Fibroblast of lung (primary cell): ENCODE measurements at regions not wholly inside any gene's neighbourhood (a gene's known extent, or its start where the extent isn't known, plus 50 kb on each side); places are given as distances from the start of the nearest gene placed in this dataset.

Experiments
- DNase-seq, 2 donors: peaks; one replicate each; pipeline versions ENCODE4 v3.0.0 to v3.0.0-alpha.2; 2010; ENCODE audit warnings: low read depth in 2 of 2
- H2AFZ ChIP-seq: 2 replicates; pipeline ENCODE4 v1.5.1; 2012; ENCODE audit warnings: low read length, control low read depth, inconsistent platforms
- H3K27ac ChIP-seq: 2 replicates; pipeline ENCODE4 v1.5.1; 2011; ENCODE audit warnings: low read length, control low read depth; ENCODE audit not compliant: insufficient read depth
- H3K27me3 ChIP-seq: 2 replicates; pipeline ENCODE4 v1.5.1; 2011; ENCODE audit warnings: mild to moderate bottlenecking, low read length; ENCODE audit not compliant: control insufficient read depth, insufficient read depth
- H3K36me3 ChIP-seq: 2 replicates; pipeline ENCODE4 v1.5.1; 2011; ENCODE audit warnings: low read length; ENCODE audit not compliant: control insufficient read depth, insufficient read depth
- H3K4me1 ChIP-seq: 2 replicates; pipeline ENCODE4 v1.5.1; 2011; ENCODE audit warnings: low read length; ENCODE audit not compliant: control insufficient read depth, insufficient read depth; ENCODE audit errors: extremely low read depth
- H3K4me2 ChIP-seq: 2 replicates; pipeline ENCODE4 v1.5.1; 2011; ENCODE audit warnings: low read length, control low read depth; ENCODE audit not compliant: insufficient read depth; ENCODE audit errors: extremely low read depth
- H3K4me3 ChIP-seq, 4 experiments: fragments of 200-600 bp in 1 of 4; sonication (generic) in 1 of 4; replicated peaks in 1 of 4; 2 replicates each; pipeline ENCODE4 v1.5.1; 2011 to 2016; ENCODE audit warnings: low read length in 4 of 4, low read depth in 3 of 4, mild to moderate bottlenecking in 3 of 4, control low read depth in 2 of 4, inconsistent platforms in 1 of 4, mixed read lengths in 1 of 4; ENCODE audit not compliant: insufficient read depth in 1 of 4; ENCODE audit errors: control extremely low read depth in 1 of 4
- H3K79me2 ChIP-seq: 2 replicates; pipeline ENCODE4 v1.5.1; 2012; ENCODE audit warnings: mild to moderate bottlenecking, low read length, inconsistent platforms; ENCODE audit not compliant: control insufficient read depth, insufficient read depth
- H3K9ac ChIP-seq: 2 replicates; pipeline ENCODE4 v1.5.1; 2011; ENCODE audit warnings: mild to moderate bottlenecking, low read length, control low read depth; ENCODE audit not compliant: insufficient read depth
- H3K9me3 ChIP-seq: 2 replicates; pipeline ENCODE4 v1.5.1; 2012; ENCODE audit warnings: low read depth, low read length; ENCODE audit not compliant: control insufficient read depth, insufficient read depth
- H4K20me1 ChIP-seq: 2 replicates; pipeline ENCODE4 v1.5.1; 2011; ENCODE audit warnings: low read length; ENCODE audit not compliant: control insufficient read depth, insufficient read depth; ENCODE audit errors: extremely low read depth
- EZH2 ChIP-seq: IDR thresholded peaks from 2 replicates; pipeline ENCODE4 v1.5.1; 2012; ENCODE audit warnings: low read length, control low read depth, mild to moderate bottlenecking; ENCODE audit errors: missing control alignments
- TF ChIP-seq, protein P1 (sequence below), 2 donors: IDR thresholded peaks in 1 of 2; conservative IDR thresholded peaks in 1 of 2; 1 replicate in 1 of 2; 2 replicates in 1 of 2; pipeline ENCODE4 v1.5.1; 2011 to 2012; ENCODE audit warnings: low read length in 2 of 2, control low read depth in 1 of 2, inconsistent platforms in 1 of 2, low read depth in 1 of 2, mild to moderate bottlenecking in 1 of 2

DNA sequence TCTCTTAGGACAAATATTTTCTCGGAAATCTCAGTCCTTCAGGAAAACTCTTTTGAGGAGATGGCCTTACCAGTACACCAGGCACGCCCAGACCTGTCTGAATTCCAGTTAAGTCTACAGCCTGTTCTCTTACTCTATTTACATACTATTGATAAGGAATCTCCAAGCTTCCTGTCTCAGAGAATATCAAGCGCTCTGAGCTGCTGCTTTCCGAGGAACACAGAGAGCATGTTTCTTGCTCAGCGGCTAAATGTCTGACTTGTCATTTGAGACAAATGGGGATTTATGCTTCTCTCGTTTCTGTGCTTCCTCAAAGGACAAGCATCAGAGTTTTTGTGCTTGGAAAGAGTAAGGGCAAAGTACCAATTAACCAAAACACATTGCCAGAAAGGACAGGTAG lies 112.4 kb upstream of the CCDC54 start:
- H3K36me3 ChIP-seq = no peaks in the 10 kb centered on the region
- DNase-seq = peak in 1 of 2 donors; percentile 5
- H3K9me3 ChIP-seq = no peaks in the 10 kb centered on the region
- H3K79me2 ChIP-seq = no peaks in the 10 kb centered on the region
- no peak overlapping the region for H3K9ac ChIP-seq
- H3K27ac ChIP-seq = no peak overlapping the region
- H3K4me1 ChIP-seq = peaks cover 2% of the 10 kb centered on the region
- H4K20me1 ChIP-seq = no peaks in the 10 kb centered on the region
- H2AFZ ChIP-seq = peak overlapping the region; percentile 35
- no peak overlapping the region for H3K4me2 ChIP-seq
- H3K27me3 ChIP-seq = no peaks in the 10 kb centered on the region
- no peak for TF ChIP-seq EZH2
- TF ChIP-seq, protein P1, sequence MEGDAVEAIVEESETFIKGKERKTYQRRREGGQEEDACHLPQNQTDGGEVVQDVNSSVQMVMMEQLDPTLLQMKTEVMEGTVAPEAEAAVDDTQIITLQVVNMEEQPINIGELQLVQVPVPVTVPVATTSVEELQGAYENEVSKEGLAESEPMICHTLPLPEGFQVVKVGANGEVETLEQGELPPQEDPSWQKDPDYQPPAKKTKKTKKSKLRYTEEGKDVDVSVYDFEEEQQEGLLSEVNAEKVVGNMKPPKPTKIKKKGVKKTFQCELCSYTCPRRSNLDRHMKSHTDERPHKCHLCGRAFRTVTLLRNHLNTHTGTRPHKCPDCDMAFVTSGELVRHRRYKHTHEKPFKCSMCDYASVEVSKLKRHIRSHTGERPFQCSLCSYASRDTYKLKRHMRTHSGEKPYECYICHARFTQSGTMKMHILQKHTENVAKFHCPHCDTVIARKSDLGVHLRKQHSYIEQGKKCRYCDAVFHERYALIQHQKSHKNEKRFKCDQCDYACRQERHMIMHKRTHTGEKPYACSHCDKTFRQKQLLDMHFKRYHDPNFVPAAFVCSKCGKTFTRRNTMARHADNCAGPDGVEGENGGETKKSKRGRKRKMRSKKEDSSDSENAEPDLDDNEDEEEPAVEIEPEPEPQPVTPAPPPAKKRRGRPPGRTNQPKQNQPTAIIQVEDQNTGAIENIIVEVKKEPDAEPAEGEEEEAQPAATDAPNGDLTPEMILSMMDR (conservative IDR thresholded peaks at IDR 0.05 in 1 of 2, IDR thresholded peaks at IDR 0.05 in 1 of 2; ENCODE audit: low read depth in 1 of 2, low read length in 2 of 2) = no peak
- no peak overlapping the region for H3K4me3 ChIP-seq

DNA sequence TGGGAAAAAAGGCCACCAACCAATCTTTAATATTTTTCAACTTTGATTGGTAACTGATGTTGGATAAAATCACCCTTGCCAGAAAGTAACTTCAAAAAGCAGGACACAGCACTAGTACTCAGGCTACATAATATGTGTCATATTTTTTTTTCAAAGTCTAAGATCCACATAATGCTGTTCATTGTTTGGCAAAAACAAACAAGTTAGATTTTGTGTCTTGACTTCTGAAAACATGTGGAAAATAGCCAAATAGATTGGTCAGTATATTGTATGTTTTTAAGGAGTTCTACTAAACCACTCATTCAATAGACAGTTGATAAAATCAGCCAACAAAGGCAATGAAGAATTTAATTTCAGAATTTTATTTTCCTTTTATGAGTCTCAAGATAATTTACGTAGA lies 111.7 kb upstream of the CCDC54 start:
- H3K4me3 ChIP-seq = no peak overlapping the region
- TF ChIP-seq, protein P1 (conservative IDR thresholded peaks at IDR 0.05 in 1 of 2, IDR thresholded peaks at IDR 0.05 in 1 of 2; ENCODE audit: low read depth in 1 of 2, low read length in 2 of 2) = no peak
- no peak for TF ChIP-seq EZH2
- H3K79me2 ChIP-seq = no peaks in the 10 kb centered on the region
- H3K36me3 ChIP-seq = no peaks in the 10 kb centered on the region
- H3K27me3 ChIP-seq = no peaks in the 10 kb centered on the region
- no peak overlapping the region for H3K27ac ChIP-seq
- DNase-seq = no peak
- H3K9ac ChIP-seq = no peak overlapping the region
- H3K4me1 ChIP-seq = peaks cover 2% of the 10 kb centered on the region
- no peaks in the 10 kb centered on the region for H3K9me3 ChIP-seq
- no peak overlapping the region for H3K4me2 ChIP-seq
- no peaks in the 10 kb centered on the region for H4K20me1 ChIP-seq
- no peak overlapping the region for H2AFZ ChIP-seq

DNA sequence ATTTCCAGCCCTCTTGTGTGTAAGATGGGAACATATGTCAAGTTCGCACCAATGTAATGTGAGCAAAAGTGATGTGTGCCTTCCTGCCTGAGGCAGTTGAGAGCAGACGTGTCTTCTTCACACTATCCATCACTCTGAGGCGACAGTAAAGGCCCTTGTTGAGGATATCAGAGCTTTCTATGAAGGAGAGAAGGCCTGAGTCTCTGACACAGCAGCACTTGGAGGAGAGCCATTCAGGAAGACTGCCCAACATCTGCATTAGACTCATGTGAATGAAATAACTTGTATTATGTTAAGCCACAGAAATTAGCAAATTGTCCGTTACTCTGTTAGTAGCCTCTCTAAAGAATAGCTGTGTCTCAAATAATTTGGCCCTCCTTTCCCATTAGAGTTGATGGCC lies 108.8 kb upstream of the CCDC54 start:
- no peaks in the 10 kb centered on the region for H3K36me3 ChIP-seq
- no peak overlapping the region for H3K9ac ChIP-seq
- no peak overlapping the region for H3K4me3 ChIP-seq
- no peak overlapping the region for H3K27ac ChIP-seq
- DNase-seq = peak in 1 of 2 donors; percentile 30
- peaks cover 2% of the 10 kb centered on the region for H3K4me1 ChIP-seq
- H3K9me3 ChIP-seq = no peaks in the 10 kb centered on the region
- no peak for TF ChIP-seq EZH2
- TF ChIP-seq, protein P1 (conservative IDR thresholded peaks at IDR 0.05 in 1 of 2, IDR thresholded peaks at IDR 0.05 in 1 of 2; ENCODE audit: low read depth in 1 of 2, low read length in 2 of 2) = no peak
- no peaks in the 10 kb centered on the region for H4K20me1 ChIP-seq
- H3K79me2 ChIP-seq = no peaks in the 10 kb centered on the region
- H3K27me3 ChIP-seq = no peaks in the 10 kb centered on the region
- no peak overlapping the region for H2AFZ ChIP-seq
- no peak overlapping the region for H3K4me2 ChIP-seq
